Keratinocyte (primary cell): ENCODE measurements at regions not wholly inside any gene's neighbourhood (a gene's known extent, or its start where the extent isn't known, plus 50 kb on each side); places are given as distances from the start of the nearest gene placed in this dataset.

ENCODE experiments used
- DNase-seq: peaks from one replicate; pipeline ENCODE4 v3.0.0-alpha.2; 2011; ENCODE audit warnings: low read depth, missing footprints, low spot score
- FAIRE-seq: peaks from 2 replicates; lab custom pipeline; 2011; peaks lifted over from hg19 to GRCh38; lab: Jason Lieb, UNC
- H2AFZ ChIP-seq: 2 replicates; pipeline ENCODE4 v1.6.0; 2012; ENCODE audit warnings: low read length, control low read depth, inconsistent platforms; ENCODE audit not compliant: control insufficient read depth
- H3K27ac ChIP-seq: 2 replicates; pipeline ENCODE4 v1.5.1; 2011; ENCODE audit warnings: low read length; ENCODE audit not compliant: control insufficient read depth, insufficient read depth
- H3K27me3 ChIP-seq: 3 replicates; pipeline ENCODE4 v1.6.0; 2011; ENCODE audit warnings: low read length; ENCODE audit not compliant: control insufficient read depth, insufficient read depth; ENCODE audit errors: extremely low read depth
- H3K36me3 ChIP-seq, 2 experiments: 2 replicates in 1 of 2; 3 replicates in 1 of 2; pipeline ENCODE4 v1.5.1; 2011; ENCODE audit warnings: low read length in 2 of 2, mild to moderate bottlenecking in 1 of 2; ENCODE audit not compliant: control insufficient read depth in 2 of 2, insufficient read depth in 2 of 2; ENCODE audit errors: extremely low read depth in 1 of 2
- H3K4me1 ChIP-seq: 3 replicates; pipeline ENCODE4 v1.5.1; 2011; ENCODE audit warnings: low read length; ENCODE audit not compliant: control insufficient read depth, insufficient read depth; ENCODE audit errors: extremely low read depth
- H3K4me2 ChIP-seq: 3 replicates; pipeline ENCODE4 v1.6.0; 2011; ENCODE audit warnings: low read depth, low read length; ENCODE audit not compliant: control insufficient read depth, insufficient read depth; ENCODE audit errors: extremely low read depth
- H3K4me3 ChIP-seq, 3 experiments: fragments of 200-600 bp in 1 of 3; sonication (generic) in 1 of 3; 2 replicates in 2 of 3; 3 replicates in 1 of 3; pipeline ENCODE4 v1.5.1; 2011 to 2016; ENCODE audit warnings: low read length in 3 of 3, mild to moderate bottlenecking in 3 of 3, control low read depth in 2 of 3, inconsistent platforms in 1 of 3, low read depth in 1 of 3, mixed read lengths in 1 of 3, mixed run types in 1 of 3, moderate library complexity in 1 of 3; ENCODE audit not compliant: control insufficient read depth in 2 of 3, insufficient read depth in 2 of 3; ENCODE audit errors: extremely low read depth in 1 of 3
- H3K79me2 ChIP-seq: 2 replicates; pipeline ENCODE4 v1.6.0; 2012; ENCODE audit warnings: low read length; ENCODE audit not compliant: control insufficient read depth, insufficient read depth
- H3K9ac ChIP-seq: 3 replicates; pipeline ENCODE4 v1.6.0; 2011; ENCODE audit warnings: low read length; ENCODE audit not compliant: control insufficient read depth, insufficient read depth; ENCODE audit errors: extremely low read depth
- H3K9me1 ChIP-seq: 3 replicates; pipeline ENCODE4 v1.6.0; 2011; ENCODE audit warnings: low read length; ENCODE audit not compliant: control insufficient read depth, insufficient read depth; ENCODE audit errors: extremely low read depth
- H3K9me3 ChIP-seq: 2 replicates; pipeline ENCODE4 v1.5.1; 2012; ENCODE audit warnings: low read depth, low read length; ENCODE audit not compliant: control insufficient read depth
- H4K20me1 ChIP-seq: 3 replicates; pipeline ENCODE4 v1.6.0; 2011; ENCODE audit warnings: low read length; ENCODE audit not compliant: control insufficient read depth, insufficient read depth; ENCODE audit errors: extremely low read depth
- EZH2 ChIP-seq: IDR thresholded peaks from one replicate; pipeline ENCODE4 v1.6.1; 2012; ENCODE audit warnings: inconsistent platforms, mild to moderate bottlenecking, low read length, moderate library complexity
- dilution Hi-C: fragments of 300-500 bp; cut with MboI; formaldehyde crosslinking; loops from one replicate; pipeline ENCODE4 v1.7.0; 2020; ENCODE audit warnings: low sequenced_read_pairs; ENCODE audit not compliant: extremely low pct_ligation_motif_present
- TF ChIP-seq, protein P1 (sequence below), 3 experiments: IDR thresholded peaks in 1 of 3; conservative IDR thresholded peaks in 1 of 3; optimal IDR thresholded peaks in 1 of 3; 2 replicates in 2 of 3; 3 replicates in 1 of 3; pipeline versions ENCODE3 to v1.5.1; 2011; ENCODE audit warnings: low read length in 3 of 3, mild to moderate bottlenecking in 3 of 3, moderate library complexity in 2 of 3, control low read depth in 1 of 3, inconsistent platforms in 1 of 3; ENCODE audit not compliant: insufficient read depth in 2 of 3; ENCODE audit errors: extremely low read depth in 1 of 3

DNA sequence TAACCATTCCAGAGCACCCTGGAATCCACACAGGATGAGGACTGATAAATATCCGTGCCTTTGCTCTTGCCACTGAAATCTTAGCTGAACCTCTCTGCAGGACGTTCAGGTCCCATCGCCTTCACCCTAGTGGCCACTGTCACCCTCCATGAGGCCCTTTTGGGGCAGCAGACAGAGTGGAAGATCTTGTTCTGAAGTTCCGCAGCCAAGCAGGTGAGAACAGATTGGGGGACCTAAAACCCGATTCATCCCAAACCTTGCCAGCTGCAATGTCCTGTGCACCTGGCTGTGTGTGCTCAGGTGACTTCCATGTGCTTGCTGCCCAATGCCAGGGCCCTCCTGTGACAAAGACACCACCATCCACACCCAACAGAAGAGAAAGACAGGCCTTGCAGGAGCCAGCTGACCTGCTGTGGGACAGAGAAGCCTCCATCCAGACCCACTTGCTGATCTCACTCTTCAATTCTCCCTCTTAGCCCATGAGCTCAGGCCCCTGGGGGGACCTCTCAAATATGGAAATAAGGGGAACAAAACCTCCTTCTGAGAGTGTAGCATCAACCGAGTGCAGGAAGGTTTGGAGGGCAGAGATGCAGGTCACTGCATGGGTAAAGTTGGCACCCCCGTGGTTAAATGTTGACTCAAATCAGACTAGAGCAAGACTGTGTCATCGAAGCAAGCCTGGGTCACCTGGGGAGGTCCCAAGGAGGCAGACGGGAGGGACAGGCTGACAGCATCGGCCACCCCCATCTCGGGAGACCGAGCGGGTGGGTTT is 308.7 kb upstream of the DIO3 start:
- H3K4me3 ChIP-seq = no peak overlapping the region
- TF ChIP-seq, protein P1, sequence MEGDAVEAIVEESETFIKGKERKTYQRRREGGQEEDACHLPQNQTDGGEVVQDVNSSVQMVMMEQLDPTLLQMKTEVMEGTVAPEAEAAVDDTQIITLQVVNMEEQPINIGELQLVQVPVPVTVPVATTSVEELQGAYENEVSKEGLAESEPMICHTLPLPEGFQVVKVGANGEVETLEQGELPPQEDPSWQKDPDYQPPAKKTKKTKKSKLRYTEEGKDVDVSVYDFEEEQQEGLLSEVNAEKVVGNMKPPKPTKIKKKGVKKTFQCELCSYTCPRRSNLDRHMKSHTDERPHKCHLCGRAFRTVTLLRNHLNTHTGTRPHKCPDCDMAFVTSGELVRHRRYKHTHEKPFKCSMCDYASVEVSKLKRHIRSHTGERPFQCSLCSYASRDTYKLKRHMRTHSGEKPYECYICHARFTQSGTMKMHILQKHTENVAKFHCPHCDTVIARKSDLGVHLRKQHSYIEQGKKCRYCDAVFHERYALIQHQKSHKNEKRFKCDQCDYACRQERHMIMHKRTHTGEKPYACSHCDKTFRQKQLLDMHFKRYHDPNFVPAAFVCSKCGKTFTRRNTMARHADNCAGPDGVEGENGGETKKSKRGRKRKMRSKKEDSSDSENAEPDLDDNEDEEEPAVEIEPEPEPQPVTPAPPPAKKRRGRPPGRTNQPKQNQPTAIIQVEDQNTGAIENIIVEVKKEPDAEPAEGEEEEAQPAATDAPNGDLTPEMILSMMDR (optimal IDR thresholded peaks at IDR 0.05 in 1 of 3, IDR thresholded peaks at IDR 0.05 in 1 of 3, conservative IDR thresholded peaks at IDR 0.05 in 1 of 3; ENCODE audit: extremely low read depth in 1 of 3, insufficient read depth in 2 of 3, low read length in 3 of 3) = no peak
- no peak for TF ChIP-seq EZH2

DNA sequence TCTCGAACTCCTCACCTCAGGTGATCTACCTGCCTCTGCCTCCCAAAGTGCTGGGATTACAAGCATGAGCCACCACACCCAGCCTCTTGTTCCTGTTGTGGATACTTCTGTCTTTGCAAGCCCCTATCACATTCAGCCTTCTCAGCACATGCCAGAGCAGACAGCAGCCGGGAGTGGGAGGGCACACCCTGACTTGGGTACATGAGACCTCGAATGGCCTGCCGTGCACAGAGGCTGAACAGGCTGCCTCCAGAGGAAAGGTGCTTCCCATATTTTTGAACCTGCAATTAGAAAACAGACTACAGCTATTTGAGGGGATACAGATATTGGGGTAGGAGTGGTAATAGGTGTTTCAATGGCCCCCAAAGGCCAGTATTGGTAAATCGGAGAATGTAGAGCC is 307.3 kb upstream of the DIO3 start:
- no peak overlapping the region for H3K4me3 ChIP-seq
- dilution Hi-C loops = no loop called here
- H2AFZ ChIP-seq = no peak overlapping the region
- H3K36me3 ChIP-seq = no peaks in the 10 kb centered on the region
- FAIRE-seq (no peak), DNase-seq (no peak)
- no peak overlapping the region for H3K27ac ChIP-seq
- H3K27me3 ChIP-seq = no peaks in the 10 kb centered on the region
- no peak overlapping the region for H3K9ac ChIP-seq
- H3K79me2 ChIP-seq = no peaks in the 10 kb centered on the region
- no peak overlapping the region for H3K4me2 ChIP-seq
- TF ChIP-seq, protein P1 (optimal IDR thresholded peaks at IDR 0.05 in 1 of 3, IDR thresholded peaks at IDR 0.05 in 1 of 3, conservative IDR thresholded peaks at IDR 0.05 in 1 of 3; ENCODE audit: extremely low read depth in 1 of 3, insufficient read depth in 2 of 3, low read length in 3 of 3) = no peak
- no peak for TF ChIP-seq EZH2
- H3K9me3 ChIP-seq = peaks cover 14% of the 10 kb centered on the region
- H4K20me1 ChIP-seq = no peaks in the 10 kb centered on the region
- no peaks in the 10 kb centered on the region for H3K4me1 ChIP-seq
- no peaks in the 10 kb centered on the region for H3K9me1 ChIP-seq

More for the DNA sequence above, 308.7 kb upstream of the DIO3 start:
- Histone ChIP-seq H3K4me1 (no peaks in the 10 kb centered on the region), H3K9me1 (no peaks in the 10 kb centered on the region), H3K9ac (no peak overlapping the region), H3K27ac (no peak overlapping the region), H3K4me2 (no peak overlapping the region), H3K9me3 (peaks cover 16% of the 10 kb centered on the region), H4K20me1 (no peaks in the 10 kb centered on the region), H3K36me3 (no peaks in the 10 kb centered on the region), H3K27me3 (no peaks in the 10 kb centered on the region), H3K79me2 (no peaks in the 10 kb centered on the region), H2AFZ (no peak overlapping the region)
- dilution Hi-C loops = no loop called here
- DNase-seq (no peak), FAIRE-seq (no peak)
